ENCODE measurements at regions not wholly inside any gene's neighbourhood (a gene's known extent, or its start where the extent isn't known, plus 50 kb on each side); places are given as distances from the start of the nearest gene placed in this dataset.
A peak's percentile ranks its signal among the peaks of the same experiment; 100 is the strongest.
"Not testable (repeated sequence)": the region's sequence is repeated elsewhere in the genome, so short reads cannot be mapped to it uniquely, and the experiment has no call there.

DNA sequence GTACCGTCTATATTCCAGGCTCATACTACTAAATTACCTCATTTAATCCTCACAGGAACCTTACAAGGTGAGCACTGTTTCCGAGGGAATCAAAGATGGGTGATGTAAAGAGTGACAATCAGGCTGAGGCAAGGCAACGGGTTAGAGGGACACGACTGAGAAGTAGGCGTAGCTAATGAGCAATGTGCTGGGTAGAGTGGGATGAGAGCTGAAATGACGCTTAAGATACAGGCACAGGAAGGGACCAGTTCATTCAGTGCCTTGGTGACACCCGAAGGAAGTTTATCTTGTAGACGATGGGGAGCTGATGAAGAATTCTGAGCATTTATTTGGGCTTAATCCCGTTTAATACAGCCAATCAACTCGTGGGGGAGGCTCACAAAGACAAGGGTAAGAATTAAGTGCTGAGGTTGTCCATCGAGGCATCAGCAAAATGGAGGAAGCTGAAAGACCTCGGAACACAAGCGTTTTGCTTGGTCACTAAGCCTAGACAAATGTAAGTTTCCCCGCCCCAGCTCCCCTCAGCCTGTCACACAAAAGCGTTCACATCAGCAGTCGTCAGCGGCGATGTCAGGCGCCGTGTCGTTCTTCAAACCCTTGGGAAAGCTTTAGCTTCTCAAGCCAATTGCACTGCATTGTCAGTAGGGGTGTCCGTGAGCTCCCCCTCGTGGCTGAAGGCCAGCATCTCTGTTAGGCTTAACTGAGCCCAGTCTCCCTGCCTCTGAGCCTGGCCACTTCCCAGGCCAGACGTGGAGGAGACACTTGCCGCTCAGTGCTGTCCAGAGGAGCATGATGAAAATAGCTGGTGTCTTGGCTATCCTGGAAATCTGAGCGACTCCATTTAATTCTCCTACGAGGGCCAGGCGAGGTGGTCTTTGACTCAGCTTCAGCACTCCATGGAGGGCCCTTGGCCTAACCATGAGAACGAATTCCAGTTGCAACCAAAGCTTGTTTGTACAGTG lies 288.5 kb upstream of the G2E3 start:
- peak; percentile 76 for DNase-seq

DNA sequence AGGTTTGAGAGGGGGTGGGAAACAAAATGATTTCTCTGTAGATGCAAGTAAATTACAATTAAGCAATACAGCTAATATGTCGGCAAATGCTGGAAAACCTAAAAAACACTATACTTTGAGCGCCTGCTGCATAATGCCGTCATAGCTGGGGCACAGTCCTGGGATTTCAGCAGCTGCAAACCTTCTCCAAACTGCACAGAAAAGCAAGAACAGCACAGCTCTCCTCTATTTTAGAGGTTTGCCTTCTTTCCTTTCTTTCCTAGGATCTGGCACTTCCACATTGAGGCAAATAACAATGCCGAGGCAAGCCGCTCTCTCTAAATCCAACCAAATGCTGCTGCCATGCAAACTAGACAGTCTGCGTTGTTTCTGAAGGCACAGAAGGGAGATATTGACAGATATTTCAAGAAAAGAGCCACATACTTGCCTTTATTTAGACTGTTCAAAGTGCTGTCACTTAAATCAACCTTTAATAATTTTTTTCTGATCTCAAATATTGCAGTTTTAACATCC lies 287.1 kb upstream of the G2E3 start:
- DNase-seq, result no peak

DNA sequence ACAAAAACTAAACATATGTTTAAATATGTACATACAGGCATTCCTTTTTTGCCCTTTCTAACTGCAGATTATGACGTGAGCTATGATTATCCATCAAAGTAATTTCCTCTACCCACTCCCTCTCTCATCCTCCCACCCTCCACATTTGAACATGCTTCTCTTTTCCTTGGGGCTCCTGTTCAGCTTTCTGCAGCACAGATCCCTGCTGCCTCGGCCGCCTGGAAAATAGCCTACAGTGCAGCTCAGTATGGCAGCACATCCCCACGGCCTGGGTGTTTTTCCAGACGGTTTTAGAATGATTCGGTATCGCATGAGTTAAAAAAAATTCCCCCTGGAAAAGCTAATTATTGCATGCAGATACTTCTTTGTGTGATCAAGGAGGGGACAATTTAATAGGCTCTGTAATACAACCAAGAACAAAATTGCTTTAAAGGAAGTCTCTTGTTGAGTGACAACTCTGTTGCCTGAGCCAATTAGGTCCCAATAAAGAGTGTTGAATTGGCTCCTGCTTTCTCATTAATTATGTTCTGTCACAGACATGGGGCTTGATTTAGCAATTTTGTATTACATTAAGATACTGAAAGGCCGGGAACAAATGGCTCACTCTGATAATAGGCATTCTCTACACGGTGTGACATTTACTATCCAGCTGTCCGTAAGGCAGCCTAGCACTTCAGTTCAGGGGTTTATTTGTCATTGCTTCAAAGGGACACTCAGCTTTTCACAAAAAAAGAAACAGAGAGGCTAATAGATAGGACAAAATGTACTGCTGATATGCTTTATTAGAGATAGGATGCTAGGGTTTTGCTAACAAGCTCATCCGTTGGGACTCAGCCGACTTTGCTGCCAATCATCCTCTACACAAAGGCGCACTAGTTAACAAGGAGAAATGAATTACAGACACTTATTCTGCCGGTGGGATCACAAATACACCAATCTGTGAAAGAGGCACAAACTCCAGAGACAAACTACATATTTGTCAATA lies 285.8 kb upstream of the G2E3 start:
- DNase-seq, result no peak

DNA sequence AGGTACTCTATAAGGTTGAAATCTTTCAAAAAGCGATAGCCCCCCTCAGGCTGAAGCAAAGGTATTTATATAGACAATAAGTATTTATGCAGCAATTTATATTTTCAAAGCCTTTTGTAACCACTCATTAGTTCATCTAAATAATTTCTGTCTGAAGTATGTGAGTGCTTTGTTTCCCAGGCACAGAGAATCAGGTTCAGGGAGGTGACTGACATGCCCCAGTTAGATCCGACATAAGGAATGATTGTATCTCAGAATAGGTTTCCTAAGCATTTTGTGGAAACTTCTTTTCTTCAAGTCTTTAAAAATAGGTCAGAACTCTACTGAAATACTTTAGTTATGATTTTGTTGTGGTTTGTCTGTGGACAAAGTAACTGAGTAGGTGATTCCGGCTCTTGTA lies 283.4 kb upstream of the G2E3 start:
- no peak for DNase-seq

DNA sequence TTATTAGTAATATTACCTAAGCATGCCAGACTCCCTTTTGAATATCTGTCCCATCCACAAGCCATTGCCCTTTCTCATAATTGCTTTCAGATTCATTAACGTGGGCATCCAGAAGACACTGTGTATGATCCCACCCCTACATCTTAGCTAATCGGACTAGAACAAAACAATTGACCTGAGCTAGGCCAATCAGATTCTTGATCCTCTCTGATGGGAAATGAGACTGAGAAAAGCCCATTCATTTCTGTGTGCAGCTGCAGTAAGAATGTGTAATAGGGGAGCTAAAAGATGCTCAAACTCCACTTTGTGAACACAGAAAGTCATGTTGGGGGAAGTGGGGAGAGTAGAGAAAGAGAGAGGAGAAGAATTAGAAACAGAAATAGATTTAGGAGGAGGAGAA lies 281.7 kb upstream of the G2E3 start:
- DNase-seq, result no peak

DNA sequence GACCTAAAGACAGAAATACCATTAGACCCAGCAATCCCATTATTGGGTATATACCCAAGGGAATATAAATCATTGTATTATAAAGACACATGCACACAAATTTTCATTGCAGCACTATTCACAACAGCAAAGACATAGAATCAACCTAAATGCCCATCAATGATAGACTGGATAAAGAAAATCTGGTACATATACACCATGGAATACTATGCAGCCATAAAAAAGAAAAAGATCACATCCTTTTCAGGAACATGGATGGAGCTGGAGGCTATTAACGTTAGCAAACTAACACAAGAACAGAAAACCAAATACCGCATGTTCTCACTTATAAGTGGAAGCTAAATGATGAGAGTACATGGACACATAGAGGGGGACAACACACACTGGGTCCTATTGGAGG lies 280.1 kb upstream of the G2E3 start:
- DNase-seq, result not testable (repeated sequence)

DNA sequence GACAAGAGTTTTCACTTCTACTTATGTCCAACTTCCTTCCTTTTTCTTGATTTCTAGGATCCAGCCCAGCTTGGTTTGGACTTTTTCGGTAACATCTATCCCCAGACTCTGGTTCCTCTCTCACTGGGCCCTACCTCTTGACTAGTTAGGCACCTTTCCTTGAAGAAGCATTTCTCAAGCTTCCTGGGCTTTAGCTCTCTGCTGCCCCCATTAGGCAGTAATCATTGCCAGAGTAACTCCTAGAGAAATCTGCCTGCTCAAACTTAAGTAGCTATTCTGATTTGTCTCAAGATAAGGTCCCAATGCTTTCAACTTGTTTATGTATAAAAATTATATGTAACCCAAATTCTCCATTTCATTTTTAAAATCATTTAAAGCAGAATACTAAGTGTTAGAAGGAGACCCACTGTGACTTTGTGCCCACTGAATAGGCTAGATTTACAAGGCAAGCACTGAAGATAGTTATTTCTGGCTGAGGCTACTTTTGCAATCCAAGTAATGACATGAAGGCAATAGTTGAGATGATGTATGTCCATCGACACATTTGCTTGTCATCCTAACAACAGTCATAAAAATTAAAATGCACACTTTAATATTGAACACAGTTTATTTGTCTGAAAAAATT lies 275.0 kb upstream of the G2E3 start:
- no peak for DNase-seq

DNA sequence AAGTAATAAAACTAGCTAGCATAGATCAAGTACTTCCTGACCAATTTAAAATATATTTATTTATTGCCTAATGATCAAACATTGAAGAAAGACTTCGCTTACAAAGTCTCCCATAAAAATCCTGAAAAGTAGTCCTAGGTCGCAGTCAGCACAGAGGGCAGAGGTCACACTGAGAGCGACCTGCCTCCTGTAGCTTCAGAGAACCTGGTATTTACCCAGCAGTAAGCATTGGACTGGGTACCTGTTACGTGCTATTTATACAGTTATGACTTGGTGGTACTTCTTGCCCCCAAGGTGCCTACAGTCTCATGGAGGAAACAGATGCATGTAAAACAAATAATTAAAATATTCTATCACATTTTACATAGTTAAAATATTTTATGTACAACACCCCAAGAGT lies 274.1 kb upstream of the G2E3 start:
- no peak for DNase-seq

DNA sequence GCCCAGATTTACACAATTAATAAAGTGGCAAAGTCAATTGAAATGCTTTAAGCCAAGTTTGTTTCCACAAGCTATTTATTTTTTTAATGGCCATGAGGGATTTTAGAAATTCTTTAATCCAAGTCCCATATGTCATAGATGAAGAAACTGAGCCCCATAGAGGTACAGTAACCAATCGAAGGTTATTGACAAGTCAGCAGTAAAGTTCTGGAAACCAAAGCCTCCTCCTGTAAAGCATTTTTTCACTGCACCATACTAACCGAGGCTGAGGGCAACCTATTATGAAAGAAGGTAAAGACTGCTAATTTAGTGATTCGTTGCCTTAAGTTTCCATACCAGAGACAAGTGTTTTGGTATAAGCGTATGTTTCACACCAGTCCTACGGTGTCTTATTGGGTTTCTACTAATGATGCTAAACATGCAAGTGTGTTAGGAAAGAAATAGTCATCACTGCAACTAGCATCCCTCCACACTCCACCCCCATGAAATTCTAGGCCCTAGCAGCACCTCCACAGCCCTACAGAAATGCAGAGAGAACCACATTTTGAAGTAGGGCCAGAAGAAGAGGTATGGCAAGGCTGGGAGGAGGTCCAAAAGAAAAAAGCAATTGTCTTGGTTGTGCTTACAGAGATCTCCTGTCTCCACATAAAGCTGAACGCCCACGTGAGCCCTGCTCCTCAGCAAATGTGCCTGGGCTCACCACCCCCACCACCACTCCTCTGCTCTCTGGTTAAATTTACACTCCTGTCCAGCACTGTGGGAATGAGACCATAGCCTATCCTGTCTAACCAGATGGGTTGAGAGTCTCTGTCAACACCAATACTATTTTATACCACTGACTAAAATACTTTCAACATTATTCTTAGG lies 271.1 kb upstream of the G2E3 start:
- DNase-seq, result no peak

DNA sequence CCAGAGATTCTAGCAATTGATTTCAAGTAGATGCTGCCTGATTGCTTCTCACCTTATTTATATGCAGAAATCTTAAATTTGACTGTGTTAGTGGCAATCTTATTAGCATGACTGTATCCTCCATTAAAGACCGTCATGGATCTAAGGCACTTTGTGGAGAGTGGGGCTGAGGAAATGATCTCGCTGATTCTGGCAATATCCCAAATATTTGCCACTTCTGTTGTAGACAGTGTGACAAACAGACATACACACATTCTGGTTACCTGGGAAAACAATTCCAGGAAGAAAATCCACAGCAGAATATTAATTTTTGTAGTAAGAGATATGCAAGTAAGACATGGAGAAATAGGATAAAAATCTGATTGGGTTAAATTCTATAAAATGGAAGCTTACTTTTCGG lies 269.0 kb upstream of the G2E3 start:
- DNase-seq, result no peak

DNA sequence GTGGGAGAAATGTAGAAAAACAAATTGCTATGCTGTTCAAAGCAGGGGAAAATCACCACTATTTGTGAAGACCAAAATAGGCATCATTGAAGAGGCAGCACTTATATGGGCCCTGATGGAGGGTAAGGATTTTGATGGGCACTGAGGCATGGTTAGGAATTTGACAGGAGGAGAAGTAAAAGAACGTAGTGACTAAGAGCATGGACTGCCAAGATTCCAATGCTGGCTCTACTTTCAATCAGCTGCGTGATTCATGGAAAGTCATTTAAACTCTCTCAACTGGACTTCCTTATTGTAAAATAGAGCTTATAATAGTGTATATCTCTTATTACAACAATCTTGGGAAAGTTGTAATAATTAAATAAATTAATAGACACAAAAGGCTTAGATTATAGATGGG lies 267.7 kb upstream of the G2E3 start:
- DNase-seq, result no peak

DNA sequence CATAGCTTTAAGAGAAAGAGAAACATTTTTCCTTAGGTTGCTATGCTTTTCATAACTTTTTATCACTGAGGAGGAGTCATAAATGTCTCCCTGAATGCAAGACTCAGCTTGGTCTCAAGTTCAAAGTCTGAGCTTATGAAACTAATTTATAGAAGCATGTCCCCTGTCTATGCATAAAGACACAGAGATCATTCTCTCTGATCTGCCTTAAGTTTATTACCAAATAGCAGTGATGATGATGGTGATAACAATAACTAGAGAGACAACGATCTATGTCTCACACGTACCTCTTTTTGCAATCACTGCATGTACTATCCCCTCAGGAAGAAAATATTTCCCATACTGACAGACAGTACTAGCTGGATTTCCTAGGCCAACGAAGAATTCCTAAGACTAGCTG lies 266.4 kb upstream of the G2E3 start:
- DNase-seq, result no peak

DNA sequence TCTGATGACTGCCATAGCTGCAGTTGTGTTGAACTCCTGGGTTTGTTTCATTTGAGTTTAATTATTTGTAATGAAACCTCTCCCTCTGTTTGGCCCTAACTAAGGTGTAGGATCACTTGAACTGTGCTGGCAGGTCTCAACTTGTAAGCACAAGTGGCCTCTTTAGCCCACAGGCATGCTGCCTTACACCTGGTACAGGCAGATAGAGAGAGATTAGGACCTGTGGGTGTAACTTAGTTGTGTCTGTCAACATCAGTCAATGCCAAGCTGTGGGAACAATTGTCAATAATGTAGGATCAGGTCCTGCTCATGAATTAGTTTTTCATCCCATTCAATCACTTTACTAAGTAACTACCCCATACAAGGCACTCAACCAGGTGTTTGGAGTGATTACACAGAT lies 263.0 kb upstream of the G2E3 start:
- no peak for DNase-seq

DNA sequence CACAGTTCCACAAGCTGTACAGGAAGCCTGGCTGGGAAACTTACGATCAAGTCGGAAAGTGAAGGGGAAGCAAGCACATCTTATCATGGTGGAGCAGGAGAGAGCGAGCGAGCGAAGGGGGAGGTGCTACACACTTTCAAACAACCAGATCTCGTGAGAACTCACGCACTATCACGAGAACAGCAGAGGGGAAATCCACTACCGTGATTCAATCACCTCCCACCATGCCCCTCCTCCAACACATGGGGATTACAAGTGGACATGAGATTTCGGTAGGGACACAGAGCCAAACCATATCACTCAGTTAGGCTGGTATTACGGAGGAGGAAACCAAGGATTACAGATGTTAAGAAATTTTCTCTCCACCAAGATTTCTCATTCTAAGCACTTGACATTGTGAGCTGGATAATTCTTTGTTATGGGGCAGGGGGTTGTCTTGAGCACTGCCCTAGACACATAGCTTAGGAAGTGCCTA lies 262.0 kb upstream of the G2E3 start:
- no peak for DNase-seq

DNA sequence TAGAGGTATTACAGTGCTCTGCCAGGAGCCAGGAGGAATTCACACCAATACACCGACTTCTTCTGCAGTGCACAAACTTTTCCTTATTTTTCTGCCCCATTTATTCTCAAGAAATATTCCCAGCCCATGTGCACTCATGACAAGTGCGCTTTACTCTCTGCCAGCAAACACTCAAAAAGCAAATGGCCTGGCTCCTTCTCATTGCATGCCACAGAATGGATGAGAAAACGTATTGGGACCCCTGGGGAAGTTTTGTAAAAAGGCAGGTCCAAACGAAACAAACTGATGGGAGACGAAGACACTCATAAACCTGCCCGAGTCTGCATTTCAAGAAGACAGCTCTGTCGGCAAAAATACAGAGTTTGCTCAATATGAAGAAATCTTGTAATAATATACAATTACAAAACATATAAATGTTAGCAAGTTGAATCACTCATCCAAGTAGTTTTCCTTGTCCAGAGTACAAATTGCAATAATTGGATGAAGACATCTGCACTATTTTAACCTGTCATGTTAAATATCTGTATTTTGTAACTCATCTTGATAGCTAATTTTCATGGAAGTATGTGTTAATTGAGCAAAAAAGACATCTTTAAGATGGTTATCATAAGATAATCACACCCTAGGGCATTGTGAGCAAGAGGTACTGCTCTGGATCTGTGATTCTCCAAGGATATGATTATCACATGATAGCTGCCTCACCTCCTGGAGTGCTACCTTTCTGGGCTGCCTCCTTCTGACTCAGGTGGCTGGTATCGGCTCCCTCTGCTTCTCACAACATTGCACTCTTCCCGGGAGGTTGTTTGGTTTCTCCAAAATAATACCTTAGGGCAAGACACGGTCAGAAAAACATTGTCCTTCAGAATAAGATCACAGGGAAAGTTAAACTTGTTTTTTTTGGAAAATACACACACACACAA lies 260.8 kb upstream of the G2E3 start:
- DNase-seq, result no peak

DNA sequence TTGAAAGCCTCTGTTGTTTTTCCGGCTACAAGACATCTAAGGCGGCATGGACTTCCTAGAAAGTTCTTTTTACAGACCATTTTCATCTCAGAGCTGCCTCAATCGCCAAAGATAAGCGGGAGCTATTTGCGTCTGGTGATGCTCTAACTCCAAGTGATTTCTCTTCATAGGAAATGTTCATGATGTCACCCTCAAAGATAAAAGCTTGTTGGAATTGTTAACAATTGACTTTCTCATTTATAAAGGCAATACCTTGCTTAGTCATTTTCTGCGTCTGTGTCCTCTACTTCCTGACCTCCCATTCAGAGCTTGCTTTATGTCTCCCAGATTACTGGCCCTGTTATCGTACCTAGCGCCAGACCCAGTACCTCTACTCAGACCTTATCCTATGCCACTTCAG lies 259.0 kb upstream of the G2E3 start:
- DNase-seq, result no peak

DNA sequence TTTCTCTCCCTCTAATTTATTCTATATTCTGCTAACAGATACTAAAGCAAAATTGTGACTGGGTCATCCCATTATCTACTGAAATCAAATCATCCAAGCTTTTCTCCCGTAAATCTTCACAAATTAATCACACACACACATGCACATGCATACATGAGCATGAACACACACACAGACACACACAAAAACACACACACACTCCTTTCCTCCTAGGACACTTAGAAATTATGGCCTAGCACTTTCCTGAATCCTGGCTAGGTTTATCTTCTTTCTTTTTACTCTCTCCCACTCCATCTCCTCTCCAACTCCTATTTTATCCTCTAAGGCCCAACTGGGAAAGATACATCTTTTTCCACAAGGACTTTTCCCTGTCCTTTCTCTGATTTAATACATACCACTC lies 255.6 kb upstream of the G2E3 start:
- DNase-seq, result no peak

DNA sequence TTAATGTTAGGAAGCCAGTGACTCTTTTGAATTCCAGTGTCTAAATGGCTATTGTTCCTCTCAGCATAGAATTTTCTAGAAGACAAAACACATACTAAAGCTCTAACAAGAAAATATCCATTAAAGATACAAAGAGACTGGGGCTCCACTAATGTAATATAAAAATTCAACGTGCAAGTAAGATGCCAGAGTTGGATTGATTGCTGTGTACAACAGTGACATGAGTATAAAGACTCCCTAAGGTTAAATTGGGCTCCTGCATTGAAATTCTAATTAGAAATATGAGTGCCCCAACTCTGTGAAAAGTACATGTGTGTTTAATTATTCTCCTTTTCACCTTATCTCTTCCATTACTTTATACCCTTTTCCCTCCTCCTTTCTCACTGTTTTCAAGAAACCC lies 253.6 kb upstream of the G2E3 start:
- DNase-seq, result no peak

DNA sequence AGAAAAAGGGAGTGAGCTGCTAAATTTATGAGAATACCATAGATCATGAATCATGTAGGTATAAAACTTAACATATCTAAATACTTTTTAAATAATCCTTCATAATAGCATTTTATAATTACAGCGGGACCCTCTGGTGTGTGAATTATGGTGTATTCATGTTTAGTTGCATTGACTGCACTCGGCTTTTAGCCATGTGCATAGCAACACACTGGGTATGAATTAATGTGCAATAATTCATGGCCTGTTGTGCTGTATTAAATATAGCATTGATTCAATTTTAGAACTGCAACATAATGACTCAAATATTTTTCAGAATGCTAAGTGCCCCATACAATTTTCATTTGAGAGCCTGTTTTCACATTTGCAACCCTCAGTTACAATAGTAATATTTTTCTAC lies 249.6 kb upstream of the G2E3 start:
- DNase-seq, result no peak

DNA sequence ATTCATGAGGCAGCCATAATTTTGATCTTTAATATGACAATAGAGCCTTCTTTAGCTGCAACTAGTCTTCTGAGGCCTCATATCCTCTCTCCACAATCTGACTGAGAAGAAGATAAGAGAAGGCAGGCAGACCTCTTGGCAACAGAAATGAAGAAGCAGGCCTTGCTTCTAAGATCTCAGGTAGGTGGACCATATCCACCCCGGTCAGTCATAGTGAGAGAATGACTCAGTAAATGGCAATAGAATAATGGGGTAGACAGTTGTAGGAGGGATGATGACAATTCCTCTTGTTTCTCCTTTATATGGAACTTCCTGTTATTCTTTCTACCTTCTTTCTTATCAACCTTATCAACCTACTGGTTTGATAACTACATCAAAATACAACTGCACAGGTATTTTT lies 246.7 kb upstream of the G2E3 start:
- DNase-seq, result no peak

DNA sequence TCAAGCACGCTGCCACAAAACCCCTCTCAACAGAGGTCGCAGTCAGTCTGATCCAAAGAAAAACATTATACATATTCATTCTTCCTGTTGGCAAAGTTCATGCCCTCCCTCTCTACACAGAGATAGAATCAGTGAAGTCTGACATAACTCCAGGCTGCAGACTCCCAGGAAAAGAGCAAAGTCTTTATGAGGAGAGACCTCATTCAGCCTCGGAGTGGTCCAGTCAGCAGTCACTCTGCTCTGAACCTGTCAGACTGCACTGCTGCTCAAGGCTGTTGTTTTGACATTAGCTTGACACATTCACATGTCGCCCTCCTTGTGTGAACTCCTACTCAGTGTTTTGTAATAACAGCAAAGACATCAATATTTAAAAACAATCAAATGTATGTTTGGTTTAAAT lies 241.2 kb upstream of the G2E3 start:
- DNase-seq, result no peak
